Panc1 (cell line): ENCODE measurements at regions not wholly inside any gene's neighbourhood (a gene's known extent, or its start where the extent isn't known, plus 50 kb on each side); places are given as distances from the start of the nearest gene placed in this dataset.

Experiments
- POLR2AphosphoS5 ChIP-seq: IDR thresholded peaks from 2 replicates; pipeline ENCODE4 v1.6.1; 2012; ENCODE audit warnings: mild to moderate bottlenecking, low read depth, low read length, moderate library complexity
- SIN3A ChIP-seq: IDR thresholded peaks from 2 replicates; pipeline ENCODE4 v1.6.1; 2012; ENCODE audit warnings: low read depth, mild to moderate bottlenecking, low read length, moderate library complexity, borderline replicate concordance; ENCODE audit not compliant: insufficient read depth
- TF ChIP-seq, protein P1 (sequence below): fragments of 450-650 bp; IDR thresholded peaks from 2 replicates; pipeline ENCODE4 v1.5.1; 2017; ENCODE audit warnings: mild to moderate bottlenecking

DNA sequence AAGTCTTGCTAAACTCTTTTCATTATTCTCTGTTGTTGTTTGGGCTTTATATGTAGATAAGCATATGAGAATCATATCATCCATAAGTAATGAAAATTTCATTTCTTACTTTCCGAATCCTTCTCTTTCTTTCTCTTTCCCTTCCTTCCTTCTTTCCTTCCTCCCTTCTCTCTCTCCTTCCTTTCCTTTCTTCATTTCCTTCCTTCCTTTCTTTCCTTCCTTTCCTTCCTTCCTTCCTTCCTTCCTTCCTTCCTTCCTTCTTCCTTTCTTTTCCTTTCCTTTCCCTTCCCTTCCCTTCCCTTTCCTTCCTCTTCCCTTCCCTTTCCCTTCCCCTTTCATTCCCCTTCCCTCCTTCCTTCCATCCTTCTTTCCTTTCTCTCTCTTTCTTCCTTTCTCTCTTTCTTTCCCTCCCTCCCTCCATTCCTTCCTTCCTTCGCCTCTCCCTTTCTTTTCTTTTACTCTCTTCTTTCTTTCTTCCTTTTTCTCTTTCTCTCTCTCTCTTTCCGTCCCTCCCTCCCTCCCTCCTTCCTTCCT, 147.3 kb downstream of the UCK2 start:
- TF ChIP-seq POLR2AphosphoS5 (no peak), SIN3A (no peak)
- TF ChIP-seq, protein P1, sequence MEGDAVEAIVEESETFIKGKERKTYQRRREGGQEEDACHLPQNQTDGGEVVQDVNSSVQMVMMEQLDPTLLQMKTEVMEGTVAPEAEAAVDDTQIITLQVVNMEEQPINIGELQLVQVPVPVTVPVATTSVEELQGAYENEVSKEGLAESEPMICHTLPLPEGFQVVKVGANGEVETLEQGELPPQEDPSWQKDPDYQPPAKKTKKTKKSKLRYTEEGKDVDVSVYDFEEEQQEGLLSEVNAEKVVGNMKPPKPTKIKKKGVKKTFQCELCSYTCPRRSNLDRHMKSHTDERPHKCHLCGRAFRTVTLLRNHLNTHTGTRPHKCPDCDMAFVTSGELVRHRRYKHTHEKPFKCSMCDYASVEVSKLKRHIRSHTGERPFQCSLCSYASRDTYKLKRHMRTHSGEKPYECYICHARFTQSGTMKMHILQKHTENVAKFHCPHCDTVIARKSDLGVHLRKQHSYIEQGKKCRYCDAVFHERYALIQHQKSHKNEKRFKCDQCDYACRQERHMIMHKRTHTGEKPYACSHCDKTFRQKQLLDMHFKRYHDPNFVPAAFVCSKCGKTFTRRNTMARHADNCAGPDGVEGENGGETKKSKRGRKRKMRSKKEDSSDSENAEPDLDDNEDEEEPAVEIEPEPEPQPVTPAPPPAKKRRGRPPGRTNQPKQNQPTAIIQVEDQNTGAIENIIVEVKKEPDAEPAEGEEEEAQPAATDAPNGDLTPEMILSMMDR, result no peak
